HG03103 (cell line): ENCODE measurements at regions not wholly inside any gene's neighbourhood (a gene's known extent, or its start where the extent isn't known, plus 50 kb on each side); places are given as distances from the start of the nearest gene placed in this dataset.

ENCODE experiments used
- ATAC-seq: cut with Tn5 transposase; IDR thresholded peaks from one replicate; pipeline ENCODE4 v1.9.1; 2021; ENCODE audit warnings: low read depth; ENCODE audit not compliant: unreplicated experiment

DNA sequence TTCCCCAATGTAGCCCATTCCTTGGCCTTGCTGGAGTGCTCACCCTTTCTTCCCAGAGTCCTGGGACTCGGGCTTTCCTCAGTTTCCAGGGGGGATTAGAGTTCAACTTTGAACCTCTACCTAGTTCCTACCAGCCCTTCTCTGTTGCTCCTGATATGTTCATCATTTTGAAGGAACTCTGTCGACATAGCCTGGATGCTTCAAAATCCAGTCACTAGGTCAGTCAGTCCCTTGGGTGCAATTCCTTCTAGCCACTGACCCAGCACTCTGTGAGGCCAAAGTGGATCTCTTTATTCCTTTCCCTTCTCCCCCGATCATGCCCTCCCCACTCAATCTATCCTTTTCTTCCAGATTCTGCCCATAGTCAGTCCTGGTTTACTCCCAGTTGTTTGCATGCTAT, 72.3 kb upstream of the TMCC3 start:
- no peak for ATAC-seq

DNA sequence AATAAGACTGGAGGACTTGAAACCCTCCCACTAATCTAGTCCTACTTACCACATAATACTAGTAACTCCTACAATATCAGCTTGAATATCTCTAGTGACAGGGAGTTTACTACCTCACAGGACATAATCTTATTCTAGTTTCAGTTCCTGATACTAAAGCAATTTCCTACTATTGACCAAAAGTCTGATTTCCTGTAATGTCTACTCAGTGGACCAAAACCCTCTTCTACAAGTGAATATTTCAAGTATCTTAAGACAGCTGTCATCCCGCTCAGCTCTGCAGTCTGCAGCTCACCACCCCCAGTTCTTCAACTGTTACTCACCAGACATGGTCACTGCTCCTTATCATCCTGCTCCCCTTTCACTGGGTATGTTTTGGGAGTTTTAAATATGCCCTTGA, 70.8 kb upstream of the TMCC3 start:
- peak; percentile 84 for ATAC-seq

DNA sequence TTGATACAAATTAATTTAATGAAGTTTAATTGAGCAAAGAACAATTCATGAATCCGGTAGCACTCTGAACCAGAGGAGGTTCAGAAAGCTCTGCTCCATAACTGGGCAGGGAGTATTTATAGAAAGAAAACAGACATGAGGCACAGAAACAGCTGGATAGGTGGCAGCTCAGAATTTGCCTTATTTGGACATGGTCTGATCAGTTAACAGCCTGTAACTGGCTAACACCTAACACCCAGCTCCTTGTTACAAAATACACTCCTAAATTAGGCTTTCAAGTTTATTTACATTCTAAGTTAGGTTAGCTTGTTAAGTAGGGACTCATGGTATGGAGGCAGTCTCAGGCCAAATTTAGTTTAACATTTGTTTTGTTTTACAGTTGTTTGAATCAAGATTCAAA, 67.8 kb upstream of the TMCC3 start:
- ATAC-seq = no peak

DNA sequence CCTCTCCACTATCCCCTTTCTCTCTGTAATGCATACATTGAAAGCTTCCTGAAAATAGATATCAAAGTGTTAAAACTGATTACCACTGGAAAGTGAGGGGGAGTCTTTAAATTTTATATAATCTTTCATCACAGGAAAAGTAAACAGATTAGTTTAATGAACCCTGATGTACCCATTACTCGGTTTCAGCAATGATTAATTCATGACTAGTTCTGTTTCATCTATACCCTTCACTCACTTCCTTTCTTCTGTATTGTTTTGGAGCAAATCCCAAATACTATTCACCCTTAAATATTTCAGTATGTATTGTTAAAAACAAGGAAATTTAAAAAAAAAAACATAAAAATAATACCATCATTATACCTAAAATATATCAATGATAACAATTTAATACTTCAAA, 67.3 kb upstream of the TMCC3 start:
- no peak for ATAC-seq

DNA sequence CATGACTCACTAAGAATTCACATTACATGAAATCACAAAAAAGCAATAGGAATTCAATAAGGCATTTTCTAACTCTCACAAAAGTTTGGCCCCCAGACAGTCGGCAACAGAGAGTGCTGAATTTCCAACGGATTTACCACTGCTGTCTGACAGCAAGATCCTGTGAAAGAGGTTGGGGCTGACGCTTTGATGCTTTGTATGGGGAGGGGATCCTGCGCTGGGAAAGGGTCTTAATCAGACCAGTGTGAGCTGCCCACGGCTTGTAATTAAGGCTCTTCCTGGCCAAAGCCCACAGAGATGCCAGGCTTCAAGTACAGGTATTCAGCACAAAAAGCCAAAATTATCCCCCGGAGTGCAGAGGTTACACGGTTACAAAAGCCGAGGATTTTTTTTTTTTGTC, 66.8 kb upstream of the TMCC3 start:
- no peak for ATAC-seq

DNA sequence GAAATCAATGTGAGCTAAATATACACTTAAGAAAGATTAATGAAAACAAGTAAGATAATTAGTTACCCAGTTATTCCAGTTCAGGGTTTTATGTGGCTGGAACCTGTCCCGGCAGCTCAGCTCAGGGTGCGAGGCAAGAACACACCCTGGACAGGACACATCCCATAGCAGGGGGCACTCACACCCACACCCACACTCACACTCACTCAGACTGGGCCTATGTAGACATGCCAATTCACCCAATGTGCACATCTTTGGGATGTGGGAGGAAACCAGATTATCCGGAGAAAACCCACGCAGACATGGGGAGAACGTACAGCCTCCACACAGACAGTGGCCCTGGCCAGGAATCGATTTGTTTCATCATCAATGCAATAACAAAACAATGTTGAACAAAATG, 66.0 kb upstream of the TMCC3 start:
- ATAC-seq = no peak

DNA sequence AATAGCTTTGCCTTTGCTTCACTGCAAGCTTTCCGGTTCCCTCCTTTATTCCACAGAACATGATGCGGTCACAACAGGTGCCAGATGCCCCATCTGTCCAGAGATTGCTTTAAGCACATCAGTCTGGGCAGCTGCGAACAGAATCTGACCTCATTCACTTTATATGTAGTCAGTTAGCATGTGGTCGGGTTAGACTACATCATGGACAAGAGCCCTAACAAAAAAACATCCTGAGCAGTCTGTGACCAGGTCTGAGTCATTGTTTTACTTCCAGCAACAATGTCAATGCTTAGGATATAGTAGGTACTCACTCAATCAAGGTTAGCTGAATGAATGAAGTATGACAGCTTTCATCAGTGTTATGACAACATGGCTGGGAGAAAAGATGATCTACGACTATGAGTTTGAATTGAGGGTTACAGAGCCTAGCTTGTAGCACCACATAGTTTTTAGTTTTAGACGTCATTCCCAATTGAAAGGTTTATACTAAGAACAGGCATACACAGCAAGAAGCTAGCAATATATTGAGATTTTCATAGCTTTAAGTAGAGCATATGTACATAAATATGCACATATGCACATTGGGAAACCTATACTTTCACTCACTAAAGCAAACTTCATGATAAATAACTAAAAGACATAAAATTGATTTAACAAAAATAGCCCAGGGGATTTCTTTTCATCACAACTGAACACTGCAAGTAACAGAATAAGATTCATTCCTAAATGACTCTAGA, 64.2 kb upstream of the TMCC3 start:
- no peak for ATAC-seq

DNA sequence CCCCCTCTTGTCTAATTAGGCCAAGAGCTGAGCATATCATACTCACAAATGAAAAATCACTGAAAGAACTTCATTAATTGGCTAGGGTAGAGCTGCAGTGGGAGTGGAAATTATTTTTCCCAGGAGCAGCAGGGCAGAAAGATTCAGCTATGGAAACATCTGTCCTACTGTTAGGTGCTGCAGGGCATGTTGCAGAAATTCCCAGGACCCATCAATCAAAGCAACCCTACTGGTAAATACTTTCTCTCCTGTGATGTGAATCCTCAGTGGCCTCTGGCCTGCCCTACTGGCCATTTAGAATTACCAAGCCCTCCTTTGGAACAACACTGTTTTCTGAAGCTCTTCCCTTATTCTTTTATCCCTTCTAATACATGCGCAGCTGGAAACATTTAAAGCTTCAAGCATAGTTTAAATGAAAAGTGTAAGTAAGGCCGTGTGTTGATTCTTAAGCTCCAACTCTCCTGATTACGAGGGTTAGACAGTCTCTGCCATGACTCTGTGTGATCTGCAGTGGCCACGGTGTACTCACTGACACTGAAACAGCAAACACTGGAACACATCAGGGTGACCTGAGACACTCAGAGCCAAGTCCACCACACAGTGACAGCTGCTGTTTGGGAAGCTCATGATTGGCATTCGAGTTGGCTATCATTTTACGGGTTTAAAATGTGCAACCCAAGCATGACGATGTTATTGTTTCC, 62.6 kb upstream of the TMCC3 start:
- no peak for ATAC-seq

DNA sequence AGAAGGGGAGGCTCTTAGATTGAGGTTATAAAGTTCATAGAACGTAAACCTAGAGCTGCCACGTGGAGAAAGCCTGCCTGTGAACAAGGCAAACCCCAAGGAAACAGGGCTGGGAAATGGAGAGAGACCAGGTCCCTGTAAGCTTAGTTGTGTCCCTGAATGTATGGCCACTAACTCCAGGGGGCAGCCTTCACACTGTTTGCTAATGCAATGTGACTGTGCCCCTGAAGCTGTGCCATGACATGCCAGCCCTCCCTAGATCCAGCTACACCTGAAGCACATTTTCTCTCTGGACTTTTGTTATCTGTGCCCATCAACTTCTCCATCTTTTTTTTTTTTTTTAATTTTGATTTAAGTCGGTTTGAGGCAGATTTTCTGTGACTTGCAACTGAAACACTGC, 60.6 kb upstream of the TMCC3 start:
- ATAC-seq = no peak

DNA sequence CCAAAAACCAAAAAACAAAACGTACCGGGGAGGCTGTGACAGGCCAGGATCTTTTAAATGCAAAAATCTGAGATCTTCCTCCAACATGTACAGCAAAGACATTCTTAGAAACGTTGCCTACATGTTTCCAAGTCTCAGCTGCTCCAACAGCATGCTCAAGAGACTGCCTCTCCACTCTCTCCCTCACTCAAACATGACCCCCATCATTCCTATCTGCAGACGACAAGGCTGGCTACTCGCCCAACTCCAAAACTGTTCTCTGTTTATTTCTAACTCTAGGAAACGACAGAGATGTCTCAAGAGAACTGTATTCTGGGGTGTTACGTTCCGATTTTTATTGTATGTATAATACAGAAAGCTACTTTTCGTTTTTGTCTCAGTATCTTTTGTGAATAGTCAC, 57.5 kb upstream of the TMCC3 start:
- no peak for ATAC-seq

DNA sequence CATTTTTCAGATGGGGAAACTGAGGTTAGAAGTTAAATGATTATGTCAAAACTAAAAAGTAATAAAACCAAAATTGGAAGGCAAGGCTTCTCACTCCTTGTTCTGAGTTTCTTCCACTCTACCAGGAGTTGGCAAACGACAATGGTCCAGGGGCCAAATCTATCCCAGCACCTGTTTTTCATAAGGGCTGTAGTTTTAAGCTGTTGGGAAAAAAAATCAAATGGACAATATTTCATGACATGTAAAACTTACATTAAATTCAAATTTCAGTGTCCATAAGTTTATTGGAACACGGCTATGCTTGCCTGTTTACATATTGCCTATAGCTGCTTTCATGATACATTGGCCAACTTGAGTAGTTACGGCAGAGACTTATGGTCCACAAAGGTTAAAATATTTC, 56.7 kb upstream of the TMCC3 start:
- no peak for ATAC-seq

DNA sequence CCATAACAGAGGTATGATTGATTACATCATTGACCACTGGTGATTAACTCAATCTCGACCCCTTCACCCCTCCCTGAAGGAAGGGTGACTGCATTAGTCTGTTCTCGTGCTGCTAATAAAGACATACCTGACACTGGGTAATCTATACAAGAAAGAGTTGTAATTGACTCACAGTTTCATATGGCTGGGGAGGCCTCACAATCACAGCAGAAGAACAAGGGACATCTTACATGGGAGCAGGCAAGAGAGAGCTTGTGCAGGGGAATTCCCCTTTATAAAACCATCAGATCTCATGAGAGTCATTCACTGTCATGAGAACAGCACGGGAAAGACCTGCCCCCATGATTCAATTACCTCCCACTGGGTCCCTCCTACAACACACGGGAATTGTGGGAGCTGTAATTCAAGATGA, 55.9 kb upstream of the TMCC3 start:
- peak; percentile 64 for ATAC-seq

DNA sequence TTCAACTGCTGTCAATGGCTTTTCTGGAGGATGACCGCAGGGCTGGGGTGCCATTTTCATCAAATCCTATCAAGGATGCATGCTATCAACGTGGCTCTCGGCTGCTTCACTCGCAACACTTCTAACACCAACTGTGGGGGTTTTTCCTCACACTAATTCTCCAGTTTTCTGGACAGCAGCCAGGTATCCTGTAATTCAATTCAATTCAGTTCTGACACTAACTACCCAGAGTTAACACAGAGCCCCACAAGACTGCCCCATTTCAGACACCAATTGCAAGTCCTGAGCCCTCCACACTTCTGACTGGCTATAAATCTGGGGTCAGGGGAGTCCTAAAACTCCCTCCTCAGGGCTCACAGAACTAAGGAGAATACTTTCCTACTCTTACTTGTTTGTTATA, 55.3 kb upstream of the TMCC3 start:
- no peak for ATAC-seq

DNA sequence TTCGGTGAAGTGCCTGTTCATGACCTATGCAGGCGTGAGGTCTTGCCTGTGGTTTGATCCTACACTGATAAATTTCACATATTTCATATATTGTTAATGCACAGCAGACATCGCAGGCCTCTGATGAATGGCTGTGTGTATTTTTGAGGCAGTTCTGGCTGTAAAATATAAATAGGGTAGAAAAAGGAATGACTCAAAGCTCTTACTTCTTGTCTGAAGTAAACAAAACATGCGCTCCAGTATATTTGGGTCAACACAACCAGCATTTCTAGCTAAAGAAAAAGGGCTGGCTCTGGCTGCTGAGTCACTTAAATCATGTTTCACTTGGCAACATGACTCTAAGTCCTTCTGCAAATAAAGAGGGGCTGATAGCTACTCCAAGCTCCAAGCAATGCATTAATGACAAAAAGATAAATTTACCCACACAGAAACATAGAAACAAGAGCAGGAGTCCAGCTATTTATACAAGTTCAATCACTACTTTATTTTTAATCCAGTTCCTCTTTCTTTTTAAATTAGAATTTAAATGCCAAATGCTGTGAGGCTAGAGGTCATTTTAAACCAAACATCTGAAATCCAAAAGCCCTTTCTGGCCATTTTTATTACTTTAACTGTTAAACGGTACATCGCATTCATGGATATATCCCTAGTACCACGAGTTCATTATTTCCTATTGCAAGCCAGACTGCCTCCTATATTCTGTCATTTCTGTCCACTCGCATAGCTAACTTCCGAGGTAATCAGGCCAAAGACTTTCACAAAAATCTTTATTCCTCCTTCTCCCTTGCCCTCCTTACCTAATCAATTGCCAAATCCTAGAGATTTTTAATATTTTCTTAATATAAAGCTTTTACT, 54.3 kb upstream of the TMCC3 start:
- no peak for ATAC-seq

DNA sequence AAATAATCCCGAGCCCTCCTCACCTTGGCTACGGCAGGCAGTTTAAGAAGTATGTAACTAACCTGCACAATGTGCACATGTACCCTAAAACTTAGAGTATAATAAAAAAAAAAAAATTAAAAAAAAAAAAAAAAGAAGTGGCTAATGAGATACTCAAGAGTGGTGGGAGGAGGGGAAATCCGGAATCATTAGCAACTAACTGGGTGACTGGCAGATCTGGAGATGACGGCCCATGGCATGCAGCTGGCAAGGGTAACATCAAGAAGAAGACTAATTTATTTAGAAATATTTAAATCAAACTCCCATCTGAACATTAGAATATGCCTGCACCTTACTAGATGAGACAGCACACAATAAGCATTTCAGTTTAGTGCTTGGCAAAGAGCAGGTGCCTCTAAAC, 52.3 kb upstream of the TMCC3 start:
- ATAC-seq = no peak

DNA sequence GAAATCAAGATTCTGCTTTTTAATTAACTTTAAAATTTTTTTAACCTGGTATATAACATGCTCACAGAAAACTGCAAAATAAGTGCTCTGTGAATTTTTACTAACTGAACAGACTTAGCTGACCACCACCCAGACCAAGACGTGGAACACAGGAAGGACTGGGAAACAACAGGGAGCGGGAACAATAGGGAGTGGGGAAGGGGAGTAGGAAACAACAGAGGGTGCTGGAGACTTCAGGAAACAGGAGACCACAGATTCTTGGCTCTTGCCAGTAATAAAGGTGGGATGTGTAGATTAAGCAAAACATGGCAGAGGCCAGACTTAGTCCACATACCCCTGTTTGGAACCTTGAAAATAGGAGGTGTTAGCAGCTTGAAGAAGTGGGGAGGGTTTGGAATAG, 51.4 kb upstream of the TMCC3 start:
- no peak for ATAC-seq

DNA sequence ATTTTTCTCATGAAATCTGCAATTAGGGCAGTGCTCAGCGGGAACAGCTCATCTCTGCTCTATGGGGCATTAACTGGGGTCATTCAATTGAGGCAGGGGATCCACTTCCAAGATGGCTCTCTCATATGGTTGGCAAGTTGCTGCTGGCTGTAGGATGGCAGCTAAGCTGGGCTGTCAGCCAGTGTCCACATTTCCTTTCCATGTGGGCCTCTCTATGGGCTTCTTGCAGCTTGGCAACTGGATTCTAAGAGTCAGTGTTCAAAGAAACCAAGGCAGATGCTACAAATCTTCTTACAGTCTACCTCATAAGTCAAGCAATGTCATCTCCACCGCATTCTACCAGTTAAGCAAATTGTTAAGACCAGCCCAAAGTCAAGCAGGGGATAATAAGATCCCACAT, 50.3 kb upstream of the TMCC3 start:
- ATAC-seq = no peak
